Stimulated activated naive CD4-positive, alpha-beta T cell (primary cell): ENCODE measurements at regions not wholly inside any gene's neighbourhood (a gene's known extent, or its start where the extent isn't known, plus 50 kb on each side); places are given as distances from the start of the nearest gene placed in this dataset.
"Not testable (repeated sequence)": the region's sequence is repeated elsewhere in the genome, so short reads cannot be mapped to it uniquely, and the experiment has no call there.

ENCODE experiments used
- DNase-seq, 6 experiments: peaks; one replicate each; lab custom pipeline; 2025; lab: John Stamatoyannopoulos, UW

- DNase-seq: no peak
Observed at GRCh38 chr10:56449770-56450169, 88.7 kb upstream of the ZWINT start.

- DNase-seq: not testable (repeated sequence)
Observed at GRCh38 chr10:56447613-56448012, 86.6 kb upstream of the ZWINT start.

- DNase-seq: not testable (repeated sequence)
Observed at GRCh38 chr10:56441337-56441736, 80.3 kb upstream of the ZWINT start.
